Loucy (cell line): ENCODE measurements at regions not wholly inside any gene's neighbourhood (a gene's known extent, or its start where the extent isn't known, plus 50 kb on each side); places are given as distances from the start of the nearest gene placed in this dataset.

Source experiments
- CTCF ChIP-seq: fragments of 200-600 bp; sonication (generic); conservative IDR thresholded peaks from 2 replicates; pipeline ENCODE4 v1.5.1; 2014; ENCODE audit warnings: mild to moderate bottlenecking, antibody characterized with exemption, low read length
- EZH2phosphoT487 ChIP-seq: fragments of 200-600 bp; IDR thresholded peaks from 2 replicates; pipeline ENCODE4 v1.6.1; 2018; ENCODE audit warnings: antibody characterized with exemption, mild to moderate bottlenecking, moderate library complexity, borderline replicate concordance

- TF ChIP-seq CTCF (no peak), EZH2phosphoT487 (no peak)
These were observed 481.9 kb downstream of the ARL4A start for GRCh38 chr7:13169356-13169755.
